Loucy (cell line): ENCODE measurements at regions not wholly inside any gene's neighbourhood (a gene's known extent, or its start where the extent isn't known, plus 50 kb on each side); places are given as distances from the start of the nearest gene placed in this dataset.

Source experiments
- H2AFZ ChIP-seq: fragments of 200-600 bp; sonication (generic); 2 replicates; pipeline ENCODE4 v1.6.0; 2016; ENCODE audit warnings: antibody characterized with exemption, mild to moderate bottlenecking, low read length, moderate library complexity
- H3F3A ChIP-seq: fragments of 200-600 bp; 2 replicates; pipeline ENCODE4 v1.6.0; 2016; ENCODE audit warnings: antibody characterized with exemption, low read depth, mild to moderate bottlenecking
- H3K27me3 ChIP-seq: fragments of 200-600 bp; sonication (generic); 2 replicates; pipeline ENCODE4 v1.6.1; 2014; ENCODE audit warnings: low read length, mild to moderate bottlenecking; ENCODE audit not compliant: insufficient read depth, poor library complexity, severe bottlenecking
- H3K36me3 ChIP-seq: fragments of 200-600 bp; sonication (generic); 2 replicates; pipeline ENCODE4 v1.6.1; 2016; ENCODE audit warnings: low read length; ENCODE audit not compliant: insufficient read depth
- H3K4me1 ChIP-seq: fragments of 200-600 bp; sonication (generic); 2 replicates; pipeline ENCODE4 v1.5.1; 2014; ENCODE audit warnings: low read length, mild to moderate bottlenecking; ENCODE audit not compliant: insufficient read depth, poor library complexity, severe bottlenecking
- H3K4me2 ChIP-seq: fragments of 200-600 bp; sonication (generic); 2 replicates; pipeline ENCODE4 v1.6.0; 2014; ENCODE audit warnings: antibody characterized with exemption, low read length, low read depth, mild to moderate bottlenecking; ENCODE audit not compliant: poor library complexity, severe bottlenecking
- H3K4me3 ChIP-seq: fragments of 200-600 bp; sonication (generic); 2 replicates; pipeline ENCODE4 v1.5.1; 2014; ENCODE audit warnings: low read length, mild to moderate bottlenecking, mixed read lengths; ENCODE audit not compliant: poor library complexity, severe bottlenecking
- H3K79me2 ChIP-seq: fragments of 200-600 bp; sonication (generic); 2 replicates; pipeline ENCODE4 v1.6.1; 2014; ENCODE audit warnings: low read length; ENCODE audit not compliant: insufficient read depth
- H3K9ac ChIP-seq: fragments of 200-600 bp; sonication (generic); 2 replicates; pipeline ENCODE4 v1.6.0; 2014; ENCODE audit warnings: mild to moderate bottlenecking, low read depth, low read length, moderate library complexity; ENCODE audit not compliant: poor library complexity, severe bottlenecking
- H3K9me2 ChIP-seq: fragments of 200-600 bp; sonication (generic); replicated peaks from 2 replicates; pipeline ENCODE4 v1.6.1; 2016; ENCODE audit warnings: low read depth, low read length, mixed read lengths
- H3K9me3 ChIP-seq: fragments of 200-600 bp; sonication (generic); 2 replicates; pipeline ENCODE4 v1.6.1; 2014; ENCODE audit warnings: mild to moderate bottlenecking, antibody characterized with exemption, low read length, low read depth; ENCODE audit not compliant: insufficient read depth
- H4K20me1 ChIP-seq: fragments of 200-600 bp; sonication (generic); 2 replicates; pipeline ENCODE4 v1.6.0; 2014; ENCODE audit warnings: antibody characterized with exemption, low read length, mild to moderate bottlenecking; ENCODE audit not compliant: insufficient read depth, poor library complexity, severe bottlenecking
- CTCF ChIP-seq: fragments of 200-600 bp; sonication (generic); conservative IDR thresholded peaks from 2 replicates; pipeline ENCODE4 v1.5.1; 2014; ENCODE audit warnings: mild to moderate bottlenecking, antibody characterized with exemption, low read length
- EZH2phosphoT487 ChIP-seq: fragments of 200-600 bp; IDR thresholded peaks from 2 replicates; pipeline ENCODE4 v1.6.1; 2018; ENCODE audit warnings: antibody characterized with exemption, mild to moderate bottlenecking, moderate library complexity, borderline replicate concordance

- no peak overlapping the region for H3K4me3 ChIP-seq
- no peaks in the 10 kb centered on the region for H3K9me2 ChIP-seq
- no peak overlapping the region for H3K4me2 ChIP-seq
- TF ChIP-seq EZH2phosphoT487: no peak
- no peak for TF ChIP-seq CTCF
- H3K79me2 ChIP-seq: no peaks in the 10 kb centered on the region
- H3K9me3 ChIP-seq: no peaks in the 10 kb centered on the region
- H3K27me3 ChIP-seq: no peaks in the 10 kb centered on the region
- no peaks in the 10 kb centered on the region for H4K20me1 ChIP-seq
- H3K9ac ChIP-seq: no peak overlapping the region
- H3K4me1 ChIP-seq: no peaks in the 10 kb centered on the region
- no peak overlapping the region for H2AFZ ChIP-seq
- H3K36me3 ChIP-seq: no peaks in the 10 kb centered on the region
- no peaks in the 10 kb centered on the region for H3F3A ChIP-seq
These were observed 420.4 kb upstream of the DCN start for GRCh38 chr12:91603060-91603459.

GRCh38 chr12:91601054-91601453 lies 418.4 kb upstream of the DCN start:
- Histone ChIP-seq H3K79me2 (no peaks in the 10 kb centered on the region), H2AFZ (no peak overlapping the region), H3K27me3 (no peaks in the 10 kb centered on the region), H3K4me2 (no peak overlapping the region), H3K4me1 (no peaks in the 10 kb centered on the region), H3F3A (no peaks in the 10 kb centered on the region), H3K36me3 (no peaks in the 10 kb centered on the region), H4K20me1 (no peaks in the 10 kb centered on the region), H3K9me2 (no peaks in the 10 kb centered on the region), H3K9me3 (no peaks in the 10 kb centered on the region), H3K4me3 (no peak overlapping the region), H3K9ac (no peak overlapping the region)
- TF ChIP-seq EZH2phosphoT487 (no peak), CTCF (no peak)

GRCh38 chr12:91594715-91595114 lies 412.1 kb upstream of the DCN start:
- no peaks in the 10 kb centered on the region for H3K36me3 ChIP-seq
- H3F3A ChIP-seq: no peaks in the 10 kb centered on the region
- no peak overlapping the region for H3K4me2 ChIP-seq
- no peaks in the 10 kb centered on the region for H4K20me1 ChIP-seq
- no peaks in the 10 kb centered on the region for H3K27me3 ChIP-seq
- H3K9me3 ChIP-seq: no peaks in the 10 kb centered on the region
- TF ChIP-seq CTCF: no peak
- TF ChIP-seq EZH2phosphoT487: no peak
- H3K9me2 ChIP-seq: no peaks in the 10 kb centered on the region
- H2AFZ ChIP-seq: no peak overlapping the region
- H3K9ac ChIP-seq: no peak overlapping the region
- no peaks in the 10 kb centered on the region for H3K4me1 ChIP-seq
- H3K79me2 ChIP-seq: no peaks in the 10 kb centered on the region
- H3K4me3 ChIP-seq: no peak overlapping the region
